ENCODE measurements at regions not wholly inside any gene's neighbourhood (a gene's known extent, or its start where the extent isn't known, plus 50 kb on each side); places are given as distances from the start of the nearest gene placed in this dataset.
"Not testable (repeated sequence)": the region's sequence is repeated elsewhere in the genome, so short reads cannot be mapped to it uniquely, and the experiment has no call there.

- no peak for DNase-seq (ENCODE audit: low read depth in 1 of 2, low spot score in 1 of 2)
These were observed 176.4 kb upstream of the TSHZ3 start for GRCh38 chr19:31525610-31526147.

- DNase-seq (ENCODE audit: low read depth in 1 of 2, low spot score in 1 of 2): no peak
These were observed 178.2 kb upstream of the TSHZ3 start for GRCh38 chr19:31527443-31527842.

GRCh38 chr19:31528261-31528660, 179.0 kb upstream of the TSHZ3 start:
- DNase-seq (ENCODE audit: low read depth in 1 of 2, low spot score in 1 of 2): no peak

- DNase-seq (ENCODE audit: low read depth in 1 of 2, low spot score in 1 of 2): no peak
These were observed 179.9 kb upstream of the TSHZ3 start for GRCh38 chr19:31529121-31529520.

GRCh38 chr19:31530781-31531180, 181.5 kb upstream of the TSHZ3 start:
- DNase-seq (ENCODE audit: low read depth in 1 of 2, low spot score in 1 of 2): no peak

GRCh38 chr19:31531326-31531725, 182.1 kb upstream of the TSHZ3 start:
- DNase-seq (ENCODE audit: low read depth in 1 of 2, low spot score in 1 of 2): no peak

GRCh38 chr19:31532034-31532433, 182.8 kb upstream of the TSHZ3 start:
- no peak for DNase-seq (ENCODE audit: low read depth in 1 of 2, low spot score in 1 of 2)

- no peak for DNase-seq (ENCODE audit: low read depth in 1 of 2, low spot score in 1 of 2)
These were observed 183.9 kb upstream of the TSHZ3 start for GRCh38 chr19:31533114-31533513.

- DNase-seq (ENCODE audit: low read depth in 1 of 2, low spot score in 1 of 2): no peak
These were observed 185.0 kb upstream of the TSHZ3 start for GRCh38 chr19:31534231-31534630.

GRCh38 chr19:31534786-31535657, 185.8 kb upstream of the TSHZ3 start:
- no peak for DNase-seq (ENCODE audit: low read depth in 1 of 2, low spot score in 1 of 2)

GRCh38 chr19:31535691-31536460, 186.6 kb upstream of the TSHZ3 start:
- no peak for DNase-seq (ENCODE audit: low read depth in 1 of 2, low spot score in 1 of 2)

- no peak for DNase-seq (ENCODE audit: low read depth in 1 of 2, low spot score in 1 of 2)
These were observed 187.9 kb upstream of the TSHZ3 start for GRCh38 chr19:31537136-31537535.

GRCh38 chr19:31537902-31538301, 188.7 kb upstream of the TSHZ3 start:
- not testable (repeated sequence) for DNase-seq (ENCODE audit: low read depth in 1 of 2, low spot score in 1 of 2)

- no peak for DNase-seq (ENCODE audit: low read depth in 1 of 2, low spot score in 1 of 2)
These were observed 189.6 kb upstream of the TSHZ3 start for GRCh38 chr19:31538879-31539278.

- no peak for DNase-seq (ENCODE audit: low read depth in 1 of 2, low spot score in 1 of 2)
These were observed 190.2 kb upstream of the TSHZ3 start for GRCh38 chr19:31539386-31539785.

- no peak for DNase-seq (ENCODE audit: low read depth in 1 of 2, low spot score in 1 of 2)
These were observed 192.2 kb upstream of the TSHZ3 start for GRCh38 chr19:31541396-31541795.

GRCh38 chr19:31543456-31543855, 194.2 kb upstream of the TSHZ3 start:
- no peak for DNase-seq (ENCODE audit: low read depth in 1 of 2, low spot score in 1 of 2)

- no peak for DNase-seq (ENCODE audit: low read depth in 1 of 2, low spot score in 1 of 2)
These were observed 196.5 kb upstream of the TSHZ3 start for GRCh38 chr19:31545777-31546176.

- DNase-seq (ENCODE audit: low read depth in 1 of 2, low spot score in 1 of 2): no peak
These were observed 197.1 kb upstream of the TSHZ3 start for GRCh38 chr19:31546205-31546960.

GRCh38 chr19:31548941-31549340, 199.7 kb upstream of the TSHZ3 start:
- DNase-seq (ENCODE audit: low read depth in 1 of 2, low spot score in 1 of 2): no peak

- no peak for DNase-seq (ENCODE audit: low read depth in 1 of 2, low spot score in 1 of 2)
These were observed 204.0 kb upstream of the TSHZ3 start for GRCh38 chr19:31553112-31553845.

Data from activated CD4-positive, alpha-beta T cell treated with anti-CD3 and anti-CD28 coated beads, Interleukin-2, amount 50 U/mL, for 24 hours (primary cell).